ENCODE measurements at regions not wholly inside any gene's neighbourhood (a gene's known extent, or its start where the extent isn't known, plus 50 kb on each side); places are given as distances from the start of the nearest gene placed in this dataset.

DNA sequence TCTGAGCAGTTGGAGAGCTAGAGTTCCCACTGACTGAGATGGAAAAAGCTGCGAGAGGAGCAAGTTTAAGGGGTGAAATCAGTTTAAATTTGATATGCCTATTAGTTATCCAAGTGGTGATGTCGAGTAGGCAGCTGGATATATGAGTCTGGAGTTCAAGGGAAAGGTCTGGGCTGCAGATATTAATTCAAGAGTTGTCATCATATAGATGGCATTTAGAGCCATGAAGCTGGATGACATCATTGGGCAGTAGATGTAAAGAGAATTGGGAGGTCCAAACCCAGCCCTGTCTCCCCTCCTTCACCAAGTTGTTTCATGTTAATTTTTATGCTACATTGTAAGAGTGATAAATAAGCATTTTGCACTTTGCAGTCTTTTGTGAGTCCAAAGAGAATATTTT, 898.1 kb downstream of the GALC start:
- 74% methylated on average over 2 of the region's 2 CpGs for WGBS (ENCODE audit: insufficient coverage)
- Mint-ChIP-seq H3K4me3 (no peak overlapping the region), H3K36me3 (no peaks in the 10 kb centered on the region), H3K27me3 (ENCODE audit: low read depth in 2 of 2) (no peaks in the 10 kb centered on the region), H3K4me1 (no peaks in the 10 kb centered on the region), H3K27ac (no peak overlapping the region), H3K9me3 (peaks cover 7 to 20% of the 10 kb centered on the region in 2 donors)
- H3K27me3 ChIP-seq (ENCODE audit: control insufficient read depth, insufficient read depth, low read length): no peaks in the 10 kb centered on the region
- no peak for ATAC-seq
- no peaks in the 10 kb centered on the region for H3K4me1 ChIP-seq (ENCODE audit: control insufficient read depth, insufficient read depth, low read length)
- no peaks in the 10 kb centered on the region for H3K36me3 ChIP-seq (ENCODE audit: control insufficient read depth, insufficient read depth, low read length)
- intact Hi-C loops (cut with micrococcal nuclease): no loop called here
- no peaks in the 10 kb centered on the region for H3K9me3 ChIP-seq (ENCODE audit: control insufficient read depth, insufficient read depth, low read length)
- H3K4me3 ChIP-seq (ENCODE audit: low read length): no peak overlapping the region
- no peak overlapping the region for H3K27ac ChIP-seq (ENCODE audit: low read length)
- DNase-seq: no peak
- TF ChIP-seq, protein P1, sequence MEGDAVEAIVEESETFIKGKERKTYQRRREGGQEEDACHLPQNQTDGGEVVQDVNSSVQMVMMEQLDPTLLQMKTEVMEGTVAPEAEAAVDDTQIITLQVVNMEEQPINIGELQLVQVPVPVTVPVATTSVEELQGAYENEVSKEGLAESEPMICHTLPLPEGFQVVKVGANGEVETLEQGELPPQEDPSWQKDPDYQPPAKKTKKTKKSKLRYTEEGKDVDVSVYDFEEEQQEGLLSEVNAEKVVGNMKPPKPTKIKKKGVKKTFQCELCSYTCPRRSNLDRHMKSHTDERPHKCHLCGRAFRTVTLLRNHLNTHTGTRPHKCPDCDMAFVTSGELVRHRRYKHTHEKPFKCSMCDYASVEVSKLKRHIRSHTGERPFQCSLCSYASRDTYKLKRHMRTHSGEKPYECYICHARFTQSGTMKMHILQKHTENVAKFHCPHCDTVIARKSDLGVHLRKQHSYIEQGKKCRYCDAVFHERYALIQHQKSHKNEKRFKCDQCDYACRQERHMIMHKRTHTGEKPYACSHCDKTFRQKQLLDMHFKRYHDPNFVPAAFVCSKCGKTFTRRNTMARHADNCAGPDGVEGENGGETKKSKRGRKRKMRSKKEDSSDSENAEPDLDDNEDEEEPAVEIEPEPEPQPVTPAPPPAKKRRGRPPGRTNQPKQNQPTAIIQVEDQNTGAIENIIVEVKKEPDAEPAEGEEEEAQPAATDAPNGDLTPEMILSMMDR (IDR thresholded peaks at IDR 0.05): no peak

- no peak for DNase-seq
- Mint-ChIP-seq H3K36me3 (no peaks in the 10 kb centered on the region), H3K4me1 (no peaks in the 10 kb centered on the region), H3K9me3 (peaks cover 9 to 18% of the 10 kb centered on the region in 2 donors), H3K27me3 (ENCODE audit: low read depth in 2 of 2) (no peaks in the 10 kb centered on the region), H3K4me3 (no peak overlapping the region), H3K27ac (no peak overlapping the region)
- Histone ChIP-seq H3K27me3 (ENCODE audit: control insufficient read depth, insufficient read depth, low read length) (no peaks in the 10 kb centered on the region), H3K9me3 (ENCODE audit: control insufficient read depth, insufficient read depth, low read length) (no peaks in the 10 kb centered on the region), H3K4me3 (ENCODE audit: low read length) (no peak overlapping the region), H3K27ac (ENCODE audit: low read length) (no peak overlapping the region), H3K4me1 (ENCODE audit: control insufficient read depth, insufficient read depth, low read length) (no peaks in the 10 kb centered on the region), H3K36me3 (ENCODE audit: control insufficient read depth, insufficient read depth, low read length) (no peaks in the 10 kb centered on the region)
- ATAC-seq: no peak
- 9% methylated on average over 1 of the region's 3 CpGs for WGBS (ENCODE audit: insufficient coverage)
- intact Hi-C loops (cut with micrococcal nuclease): no loop called here
- TF ChIP-seq, protein P1 (IDR thresholded peaks at IDR 0.05): no peak
Observed at GRCh38 chr14:87088588-87088987, 904.4 kb downstream of the GALC start.

- DNase-seq (no peak), ATAC-seq (no peak)
- Mint-ChIP-seq H3K36me3 (no peaks in the 10 kb centered on the region), H3K27me3 (ENCODE audit: low read depth in 2 of 2) (no peaks in the 10 kb centered on the region), H3K4me1 (no peaks in the 10 kb centered on the region), H3K4me3 (no peak overlapping the region), H3K9me3 (peaks cover 8 to 19% of the 10 kb centered on the region in 2 donors), H3K27ac (no peak overlapping the region)
- Histone ChIP-seq H3K4me1 (ENCODE audit: control insufficient read depth, insufficient read depth, low read length) (no peaks in the 10 kb centered on the region), H3K27me3 (ENCODE audit: control insufficient read depth, insufficient read depth, low read length) (no peaks in the 10 kb centered on the region), H3K36me3 (ENCODE audit: control insufficient read depth, insufficient read depth, low read length) (no peaks in the 10 kb centered on the region), H3K27ac (ENCODE audit: low read length) (no peak overlapping the region), H3K4me3 (ENCODE audit: low read length) (no peak overlapping the region), H3K9me3 (ENCODE audit: control insufficient read depth, insufficient read depth, low read length) (no peaks in the 10 kb centered on the region)
- TF ChIP-seq, protein P1 (IDR thresholded peaks at IDR 0.05): no peak
- WGBS (ENCODE audit: insufficient coverage): 50% methylated on average over 1 of the region's 1 CpG
- intact Hi-C loops (cut with micrococcal nuclease): no loop called here
Observed at GRCh38 chr14:87087881-87088280, 905.1 kb downstream of the GALC start.

DNA sequence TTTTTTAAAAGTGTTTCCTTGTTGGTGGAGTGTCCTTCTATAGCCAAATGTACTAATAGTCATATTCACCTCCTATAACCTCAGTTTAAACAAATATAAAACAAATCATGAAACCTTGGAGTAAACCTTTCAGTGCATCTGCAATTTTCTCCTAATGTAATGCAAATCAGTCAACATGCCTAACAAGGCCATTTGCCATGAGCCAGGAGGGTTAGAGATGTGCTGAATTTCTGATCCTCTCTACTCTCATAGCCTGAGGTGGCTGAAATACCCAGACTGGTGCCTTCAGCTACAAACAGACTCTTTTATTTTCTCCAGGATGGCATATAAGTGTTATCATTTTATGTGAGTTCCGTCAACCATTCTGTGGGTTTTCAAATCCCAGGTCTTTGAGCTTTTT, 908.1 kb downstream of the GALC start:
- TF ChIP-seq, protein P1 (IDR thresholded peaks at IDR 0.05): no peak
- ATAC-seq (no peak), DNase-seq (no peak)
- Histone ChIP-seq H3K9me3 (ENCODE audit: control insufficient read depth, insufficient read depth, low read length) (no peaks in the 10 kb centered on the region), H3K4me1 (ENCODE audit: control insufficient read depth, insufficient read depth, low read length) (no peaks in the 10 kb centered on the region), H3K27ac (ENCODE audit: low read length) (no peak overlapping the region), H3K27me3 (ENCODE audit: control insufficient read depth, insufficient read depth, low read length) (no peaks in the 10 kb centered on the region), H3K36me3 (ENCODE audit: control insufficient read depth, insufficient read depth, low read length) (no peaks in the 10 kb centered on the region), H3K4me3 (ENCODE audit: low read length) (no peak overlapping the region)
- intact Hi-C loops (cut with micrococcal nuclease): no loop called here
- H3K27ac Mint-ChIP-seq: no peak overlapping the region
- no peaks in the 10 kb centered on the region for H3K4me1 Mint-ChIP-seq
- no peaks in the 10 kb centered on the region for H3K36me3 Mint-ChIP-seq
- no peak overlapping the region for H3K4me3 Mint-ChIP-seq
- H3K27me3 Mint-ChIP-seq (ENCODE audit: low read depth in 2 of 2): no peaks in the 10 kb centered on the region
- WGBS (ENCODE audit: insufficient coverage): 100% methylated on average over 1 of the region's 1 CpG
- peaks cover 18 to 22% of the 10 kb centered on the region in 2 donors for H3K9me3 Mint-ChIP-seq
